Activated CD8-positive, alpha-beta T cell treated with anti-CD3 and anti-CD28 coated beads for 36 hours (primary cell): ENCODE measurements at regions not wholly inside any gene's neighbourhood (a gene's known extent, or its start where the extent isn't known, plus 50 kb on each side); places are given as distances from the start of the nearest gene placed in this dataset.

Source experiments
- ATAC-seq: fragments of 200-7000 bp; cut with Tn5 transposase; one replicate; pipeline ENCODE4 v1.10.0; 2021; ENCODE audit warnings: mild to moderate bottlenecking, moderate library complexity
- CTCF ChIA-PET: fragments of 350-600 bp; sonication (Branson Sonifier 250); formaldehyde crosslinking; loops from one replicate; lab custom pipeline; 2021; ENCODE audit warnings: antibody characterized with exemption; lab: Charles Lee
- POLR2A ChIA-PET: fragments of 350-600 bp; sonication (Branson Sonifier 250); formaldehyde crosslinking; loops from one replicate; lab custom pipeline; 2021; ENCODE audit warnings: antibody characterized with exemption; lab: Charles Lee
- DNase-seq: peaks from one replicate; pipeline ENCODE4 v3.0.0-alpha.2; 2020
- H3K27ac Mint-ChIP-seq: one replicate; pipeline ENCODE4 v1.8.0; 2021; ENCODE audit warnings: mild to moderate bottlenecking, mixed read lengths
- H3K27me3 Mint-ChIP-seq: one replicate; pipeline ENCODE4 v1.8.0; 2021; ENCODE audit warnings: mixed read lengths
- H3K36me3 Mint-ChIP-seq: one replicate; pipeline ENCODE4 v1.8.0; 2021; ENCODE audit warnings: low read depth, mixed read lengths
- H3K4me1 Mint-ChIP-seq: one replicate; pipeline ENCODE4 v1.8.0; 2021; ENCODE audit warnings: low read depth, mixed read lengths
- H3K4me3 Mint-ChIP-seq: one replicate; pipeline ENCODE4 v1.8.0; 2021; ENCODE audit warnings: mild to moderate bottlenecking, moderate library complexity, mixed read lengths
- H3K9me3 Mint-ChIP-seq: one replicate; pipeline ENCODE4 v1.8.0; 2021; ENCODE audit warnings: mixed read lengths
- CTCF ChIP-seq: fragments of 200-600 bp; IDR thresholded peaks from one replicate; pipeline ENCODE4 v1.8.0; 2022; ENCODE audit warnings: antibody characterized with exemption, mild to moderate bottlenecking
- intact Hi-C: fragments of 100-400 bp; cut with micrococcal nuclease; formaldehyde crosslinking; loops from one replicate; pipeline ENCODE4 v1.10.0; 2022

GRCh38 chr9:126750941-126751725, 53.7 kb upstream of the ZBTB43 start:
- Mint-ChIP-seq H3K4me3 (no peak overlapping the region), H3K4me1 (peaks cover 26% of the 10 kb centered on the region), H3K36me3 (no peaks in the 10 kb centered on the region), H3K27ac (no peak overlapping the region), H3K27me3 (no peaks in the 10 kb centered on the region), H3K9me3 (no peaks in the 10 kb centered on the region)
- CTCF ChIA-PET = interaction anchor here (1.6 to 8.0 kb wide), 2 partner anchors 31 to 46 kb away, joined by 7 to 67 read pairs; no protein-coding TSS in a partner anchor
- ATAC-seq = no peak
- no peak for DNase-seq
- POLR2A ChIA-PET = interaction anchor here (0.6 to 1.2 kb wide), 2 partner anchors 17 to 924 kb away, joined by 3 read pairs; no protein-coding TSS in a partner anchor
- TF ChIP-seq CTCF = no peak
- intact Hi-C loops = no loop called here

GRCh38 chr9:126752376-126752775, 52.5 kb upstream of the ZBTB43 start:
- POLR2A ChIA-PET = interaction anchor here (1.2 kb wide), 1 partner anchor 18 kb away, joined by 3 read pairs; no protein-coding TSS in a partner anchor
- no peaks in the 10 kb centered on the region for H3K36me3 Mint-ChIP-seq

GRCh38 chr9:126752881-126753670, 51.8 kb upstream of the ZBTB43 start:
- no peak for ATAC-seq
- TF ChIP-seq CTCF = no peak
- Mint-ChIP-seq H3K27ac (no peak overlapping the region), H3K9me3 (no peaks in the 10 kb centered on the region), H3K4me3 (no peak overlapping the region), H3K4me1 (peaks cover 11% of the 10 kb centered on the region), H3K36me3 (no peaks in the 10 kb centered on the region), H3K27me3 (no peaks in the 10 kb centered on the region)
- CTCF ChIA-PET = interaction anchor here (0.8 to 8.0 kb wide), 5 partner anchors 19 to 48 kb away, joined by 3 to 67 read pairs (median 4); no protein-coding TSS in a partner anchor
- no peak for DNase-seq
- POLR2A ChIA-PET = no interaction called here
- intact Hi-C loops = no loop called here

More at GRCh38 chr9:126752376-126752775, 52.5 kb upstream of the ZBTB43 start:
- Mint-ChIP-seq H3K4me3 (no peak overlapping the region), H3K4me1 (peaks cover 18% of the 10 kb centered on the region), H3K27me3 (no peaks in the 10 kb centered on the region), H3K27ac (no peak overlapping the region), H3K9me3 (no peaks in the 10 kb centered on the region)
- no peak for TF ChIP-seq CTCF
- CTCF ChIA-PET = interaction anchor here (1.2 to 8.0 kb wide), 4 partner anchors 29 to 47 kb away, joined by 4 to 67 read pairs (median 6); no protein-coding TSS in a partner anchor
- intact Hi-C loops = no loop called here
- DNase-seq (no peak), ATAC-seq (no peak)

GRCh38 chr9:126754436-126755316, 50.2 kb upstream of the ZBTB43 start:
- no peaks in the 10 kb centered on the region for H3K9me3 Mint-ChIP-seq
- POLR2A ChIA-PET = no interaction called here
- DNase-seq = no peak
- CTCF ChIA-PET = no interaction called here
- no peak overlapping the region for H3K4me3 Mint-ChIP-seq
- no peak for ATAC-seq
- no peaks in the 10 kb centered on the region for H3K27me3 Mint-ChIP-seq
- TF ChIP-seq CTCF = no peak
- no peaks in the 10 kb centered on the region for H3K36me3 Mint-ChIP-seq
- intact Hi-C loops = no loop called here
- no peak overlapping the region for H3K27ac Mint-ChIP-seq
- no peaks in the 10 kb centered on the region for H3K4me1 Mint-ChIP-seq
